Astrocyte of the spinal cord (primary cell): ENCODE measurements at regions not wholly inside any gene's neighbourhood (a gene's known extent, or its start where the extent isn't known, plus 50 kb on each side); places are given as distances from the start of the nearest gene placed in this dataset.

ENCODE experiments used
- DNase-seq: peaks from one replicate; pipeline ENCODE4 v3.0.0; 2011; ENCODE audit warnings: low read depth, low spot score
- H3K4me3 ChIP-seq: 2 replicates; pipeline ENCODE4 v1.5.1; 2011; ENCODE audit warnings: low read depth, mild to moderate bottlenecking, low read length, moderate library complexity
- CTCF ChIP-seq: IDR thresholded peaks from 2 replicates; pipeline ENCODE4 v1.5.1; 2012; ENCODE audit warnings: low read depth, mild to moderate bottlenecking, low read length, inconsistent platforms
- in situ Hi-C: cut with HindIII; loops from 2 replicates; pipeline ENCODE4 v1.10.0; 2017; ENCODE audit warnings: low sequenced_read_pairs

- peak; percentile 61 for DNase-seq
- TF ChIP-seq CTCF: no peak
- H3K4me3 ChIP-seq: no peak overlapping the region
Observed at GRCh38 chr10:44703241-44704155, 207.6 kb upstream of the TMEM72 start.

DNA sequence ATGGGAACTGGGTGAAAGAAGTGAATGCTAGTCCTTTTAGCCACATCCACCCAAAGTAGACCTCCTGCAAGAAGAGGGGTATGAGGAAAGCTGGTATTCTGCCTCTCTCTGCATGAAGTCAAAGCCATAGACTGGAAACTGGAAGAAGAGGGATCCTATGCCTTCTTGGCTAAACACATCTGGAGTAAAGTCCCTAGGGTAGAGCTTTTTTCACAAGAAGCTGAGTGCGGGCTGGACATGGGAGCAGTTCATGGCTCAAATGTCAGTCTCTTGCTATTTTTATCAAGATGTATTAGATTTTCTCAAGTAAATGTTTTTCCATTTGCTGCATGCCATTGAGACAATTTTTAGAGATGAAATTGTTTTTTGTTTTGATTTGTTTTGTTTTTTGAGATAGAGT, 206.5 kb upstream of the TMEM72 start:
- no peak for TF ChIP-seq CTCF
- no peak overlapping the region for H3K4me3 ChIP-seq
- in situ Hi-C loops: no loop called here
- DNase-seq: no peak

More at GRCh38 chr10:44703241-44704155, 207.6 kb upstream of the TMEM72 start:
- in situ Hi-C loops: no loop called here

GRCh38 chr10:44706745-44707144, 204.4 kb upstream of the TMEM72 start:
- peak; percentile 96 for DNase-seq
- in situ Hi-C loops: no loop called here
- no peak overlapping the region for H3K4me3 ChIP-seq
- no peak for TF ChIP-seq CTCF

GRCh38 chr10:44713307-44713706, 197.8 kb upstream of the TMEM72 start:
- in situ Hi-C loops: no loop called here
- no peak for TF ChIP-seq CTCF
- H3K4me3 ChIP-seq: no peak overlapping the region
- no peak for DNase-seq

DNA sequence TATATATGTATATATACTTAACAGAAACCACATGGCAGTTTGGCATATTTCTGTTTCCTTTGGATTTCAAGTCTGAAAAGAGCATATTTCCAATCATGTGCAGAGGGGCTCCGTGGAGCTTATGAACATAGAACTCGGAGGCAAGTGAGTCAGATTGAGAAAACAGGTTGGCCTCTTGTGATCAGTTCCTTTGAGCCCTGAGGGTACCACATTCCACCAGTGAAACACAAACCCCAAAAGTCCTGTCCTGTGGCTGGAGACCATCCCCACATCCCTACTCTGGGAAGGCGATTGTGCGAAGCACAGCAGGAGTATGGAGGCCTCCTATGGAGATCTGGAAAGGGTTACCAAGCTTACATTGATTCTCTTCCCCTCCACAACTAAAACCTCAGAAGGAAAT, 196.7 kb upstream of the TMEM72 start:
- in situ Hi-C loops: no loop called here
- peak; percentile 23 for DNase-seq
- H3K4me3 ChIP-seq: no peak overlapping the region
- TF ChIP-seq CTCF: no peak

DNA sequence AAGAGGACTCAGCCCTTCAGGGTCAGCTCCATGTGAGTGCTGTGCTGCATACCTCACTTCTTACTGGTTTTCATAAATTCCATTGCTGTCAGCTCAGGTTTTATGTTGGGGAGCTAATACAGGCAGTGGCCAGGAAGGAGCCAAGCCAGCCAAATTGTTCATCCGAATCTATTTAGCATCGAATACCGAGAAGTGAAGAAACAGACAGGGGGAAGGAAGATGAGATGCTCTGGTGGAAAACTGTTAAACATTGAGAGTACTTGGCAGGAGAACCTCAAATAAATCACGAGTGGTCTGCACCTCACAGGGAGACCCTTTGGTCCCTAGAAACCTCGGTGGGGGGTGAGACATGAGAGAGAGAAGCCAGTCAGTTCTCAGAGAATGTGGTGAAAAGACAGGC, 196.0 kb upstream of the TMEM72 start:
- DNase-seq: peak; percentile 78
- TF ChIP-seq CTCF: no peak
- in situ Hi-C loops: no loop called here

More for the DNA sequence above, 196.0 kb upstream of the TMEM72 start:
- H3K4me3 ChIP-seq: no peak overlapping the region
